HepG2 (cell line): ENCODE measurements at regions not wholly inside any gene's neighbourhood (a gene's known extent, or its start where the extent isn't known, plus 50 kb on each side); places are given as distances from the start of the nearest gene placed in this dataset.

Experiments used
- ATAC-seq: fragments of 200-7000 bp; cut with Tn5 transposase; 3 replicates; pipeline ENCODE4 v1.9.1; 2020; ENCODE audit warnings: mild to moderate bottlenecking, moderate library complexity
- BruUV-seq: library from RNA; stranded (reverse); fragments of 400-500 nt; replicated peaks from 2 replicates; lab custom pipeline; 2021; lab: Mats Ljungman, UMichigan
- CTCF ChIA-PET: fragments of 300-600 bp; formaldehyde crosslinking; extraction: SDS; loops from one replicate; lab custom pipeline; 2021; ENCODE audit warnings: low total read pairs, inconsistent platforms, low intra/inter-chr PET ratio; lab: Yijun Ruan, JAX
- POLR2A ChIA-PET: fragments of 350-600 bp; sonication (Branson Sonifier 250); formaldehyde crosslinking; loops from one replicate; lab custom pipeline; 2020; ENCODE audit warnings: antibody characterized with exemption, inconsistent platforms; lab: Yijun Ruan, JAX
- DNase-seq: peaks from one replicate; pipeline ENCODE4 v3.0.0-alpha.2; 2015; ENCODE audit warnings: low spot score
- FAIRE-seq: peaks from 3 replicates; lab custom pipeline; 2011; peaks lifted over from hg19 to GRCh38; lab: Jason Lieb, UNC
- H2AFZ ChIP-seq: one replicate; pipeline ENCODE4 v1.6.1; 2011; ENCODE audit warnings: low read length, inconsistent platforms
- H3K27ac ChIP-seq: fragments of 300-600 bp; 3 replicates; pipeline ENCODE4 v1.8.0; 2011; ENCODE audit warnings: mixed run types, mild to moderate bottlenecking, mixed read lengths, low read length, inconsistent platforms; ENCODE audit not compliant: insufficient read depth; ENCODE audit errors: extremely low read length
- H3K27me3 ChIP-seq, 2 experiments: fragments of 200-600 bp in 1 of 2; 2 replicates in 1 of 2; 3 replicates in 1 of 2; pipeline versions ENCODE4 v1.6.0 to v1.8.0; 2011; ENCODE audit warnings: low read length in 2 of 2, mild to moderate bottlenecking in 2 of 2, moderate library complexity in 2 of 2, inconsistent platforms in 1 of 2; ENCODE audit not compliant: insufficient read depth in 2 of 2, control insufficient read depth in 1 of 2
- H3K36me3 ChIP-seq, 2 experiments: fragments of 200-600 bp in 1 of 2; replicated peaks in 1 of 2; 2 replicates in 1 of 2; 3 replicates in 1 of 2; pipeline versions ENCODE4 v1.5.1 to v1.8.0; 2011; ENCODE audit warnings: low read length in 2 of 2, inconsistent platforms in 1 of 2; ENCODE audit not compliant: insufficient read depth in 2 of 2, control insufficient read depth in 1 of 2
- H3K4me1 ChIP-seq: 2 replicates; pipeline ENCODE4 v1.5.1; 2012; ENCODE audit warnings: low read length, inconsistent platforms; ENCODE audit not compliant: insufficient read depth
- H3K4me2 ChIP-seq: 2 replicates; pipeline ENCODE4 v1.6.0; 2011; ENCODE audit warnings: low read depth, low read length, inconsistent platforms
- H3K4me3 ChIP-seq, 3 experiments: fragments of 200-600 bp in 1 of 3; sonication (generic), shearing (Covaris generic) in 1 of 3; replicated peaks in 1 of 3; 2 replicates each; pipeline ENCODE4 v1.5.1; 2011 to 2016; ENCODE audit warnings: low read length in 3 of 3, inconsistent platforms in 2 of 3, low read depth in 2 of 3, mild to moderate bottlenecking in 2 of 3, control low read depth in 1 of 3, mixed read lengths in 1 of 3; ENCODE audit not compliant: insufficient read depth in 1 of 3
- H3K79me2 ChIP-seq: one replicate; pipeline ENCODE4 v1.6.1; 2011; ENCODE audit warnings: low read length, inconsistent platforms; ENCODE audit not compliant: insufficient read depth
- H3K9ac ChIP-seq: 2 replicates; pipeline ENCODE4 v1.6.0; 2011; ENCODE audit warnings: mild to moderate bottlenecking, low read depth, low read length, inconsistent platforms; ENCODE audit not compliant: insufficient read depth
- H3K9me3 ChIP-seq: 2 replicates; pipeline ENCODE4 v1.5.1; 2012; ENCODE audit warnings: mild to moderate bottlenecking, low read length
- H4K20me1 ChIP-seq: 2 replicates; pipeline ENCODE4 v1.6.0; 2011; ENCODE audit warnings: inconsistent platforms, mild to moderate bottlenecking, low read length, moderate library complexity; ENCODE audit not compliant: insufficient read depth
- ATF7 ChIP-seq, 2 experiments: fragments of 450-650 bp in 1 of 2; sonication (generic) in 1 of 2; formaldehyde crosslinking in 1 of 2; IDR thresholded peaks; 2 replicates each; pipeline versions ENCODE4 v1.4.0 to v1.6.1; 2016 to 2020; ENCODE audit warnings: antibody characterized with exemption in 1 of 2, mild to moderate bottlenecking in 1 of 2, missing genetic modification reagents in 1 of 2
- BRCA1 ChIP-seq: sonication (generic); formaldehyde crosslinking; IDR thresholded peaks from 2 replicates; pipeline ENCODE4 v1.4.0; 2020; ENCODE audit warnings: missing genetic modification reagents
- GTF2F1 ChIP-seq: fragments of 150-350 bp; IDR thresholded peaks from 2 replicates; pipeline ENCODE4 v1.6.1; 2014; ENCODE audit warnings: low read length
- KLF11 ChIP-seq: IDR thresholded peaks from 2 replicates; pipeline ENCODE4 v1.6.1; 2016; ENCODE audit warnings: missing compliant biosample characterization
- KLF6 ChIP-seq: IDR thresholded peaks from 2 replicates; pipeline ENCODE4 v1.8.0; 2016; ENCODE audit warnings: missing biosample characterization, missing genetic modification reagents
- NFAT5 ChIP-seq: sonication (generic); formaldehyde crosslinking; IDR thresholded peaks from 2 replicates; pipeline ENCODE4 v1.4.0; 2020; ENCODE audit warnings: missing genetic modification reagents
- NFRKB ChIP-seq: fragments of 450-650 bp; IDR thresholded peaks from 2 replicates; pipeline ENCODE4 v1.6.1; 2017
- NR2F6 ChIP-seq, 2 experiments: IDR thresholded peaks; 2 replicates each; pipeline ENCODE4 v1.6.1; 2016; ENCODE audit warnings: antibody characterized with exemption in 1 of 2, mild to moderate bottlenecking in 1 of 2
- RARG ChIP-seq: sonication (generic); formaldehyde crosslinking; IDR thresholded peaks from 2 replicates; pipeline ENCODE4 v1.4.0; 2020; ENCODE audit warnings: low read depth, mild to moderate bottlenecking, missing genetic modification reagents
- SALL1 ChIP-seq: sonication (generic); formaldehyde crosslinking; IDR thresholded peaks from 2 replicates; pipeline ENCODE4 v1.8.0; 2022; ENCODE audit warnings: mild to moderate bottlenecking, missing genetic modification reagents
- SMAD1 ChIP-seq: sonication (generic); formaldehyde crosslinking; IDR thresholded peaks from 2 replicates; pipeline ENCODE4 v1.4.0; 2020; ENCODE audit warnings: missing genetic modification reagents, low read depth, mild to moderate bottlenecking, borderline replicate concordance
- SOX13 ChIP-seq, 3 experiments: fragments of 450-650 bp in 1 of 3; sonication (generic) in 1 of 3; formaldehyde crosslinking in 1 of 3; IDR thresholded peaks in 2 of 3; conservative IDR thresholded peaks in 1 of 3; 2 replicates each; pipeline versions ENCODE4 v1.5.0 to v1.6.1; 2016 to 2020; ENCODE audit warnings: antibody characterized with exemption in 1 of 3, mild to moderate bottlenecking in 1 of 3, missing compliant biosample characterization in 1 of 3, missing genetic modification reagents in 1 of 3, moderate library complexity in 1 of 3
- ZFP36L2 ChIP-seq: sonication (generic); formaldehyde crosslinking; IDR thresholded peaks from 2 replicates; pipeline ENCODE4 v1.4.0; 2020; ENCODE audit warnings: missing genetic modification reagents
- ZFP62 ChIP-seq: sonication (generic); formaldehyde crosslinking; IDR thresholded peaks from 2 replicates; pipeline ENCODE4 v1.4.0; 2020; ENCODE audit warnings: missing genetic modification reagents
- ZNF205 ChIP-seq: IDR thresholded peaks from 2 replicates; pipeline ENCODE4 v1.6.1; 2018; ENCODE audit warnings: missing biosample characterization, missing genetic modification reagents
- ZNF530 ChIP-seq: sonication (generic); formaldehyde crosslinking; IDR thresholded peaks from 2 replicates; pipeline ENCODE4 v1.5.0; 2020; ENCODE audit warnings: low read depth, mild to moderate bottlenecking, missing genetic modification reagents
- ZNF720 ChIP-seq: sonication (generic); formaldehyde crosslinking; IDR thresholded peaks from 2 replicates; pipeline ENCODE4 v1.4.0; 2020; ENCODE audit warnings: missing genetic modification reagents
- ZNF746 ChIP-seq: sonication (generic); formaldehyde crosslinking; IDR thresholded peaks from 2 replicates; pipeline ENCODE4 v1.8.0; 2022; ENCODE audit warnings: mild to moderate bottlenecking, missing genetic modification reagents
- ZNF761 ChIP-seq: sonication (generic); formaldehyde crosslinking; conservative IDR thresholded peaks from 2 replicates; pipeline ENCODE4 v1.4.0; 2020; ENCODE audit warnings: mild to moderate bottlenecking, missing genetic modification reagents
- in situ Hi-C: cut with HindIII; loops from 2 replicates; pipeline ENCODE4 v1.10.0; 2017; ENCODE audit warnings: low pct_unique_long_range_greater_than_20kb; ENCODE audit not compliant: extremely low pct_ligation_motif_present
- intact Hi-C: fragments of 100-400 bp; cut with micrococcal nuclease; formaldehyde crosslinking; loops from one replicate; pipeline ENCODE4 v1.10.0; 2022; ENCODE audit not compliant: unreplicated experiment
- TF ChIP-seq, protein P1 (sequence below): sonication (generic); formaldehyde crosslinking; IDR thresholded peaks from 2 replicates; pipeline ENCODE4 v1.4.0; 2020; ENCODE audit warnings: missing genetic modification reagents

GRCh38 chr7:84532196-84532595, 337.6 kb upstream of the SEMA3A start:
- no peaks in the 10 kb centered on the region for H3K27me3 ChIP-seq
- in situ Hi-C loops (no loop called here), intact Hi-C loops (no loop called here)
- TF ChIP-seq ZFP62 (CRISPR knock-in tag): no peak
- TF ChIP-seq, protein P1, sequence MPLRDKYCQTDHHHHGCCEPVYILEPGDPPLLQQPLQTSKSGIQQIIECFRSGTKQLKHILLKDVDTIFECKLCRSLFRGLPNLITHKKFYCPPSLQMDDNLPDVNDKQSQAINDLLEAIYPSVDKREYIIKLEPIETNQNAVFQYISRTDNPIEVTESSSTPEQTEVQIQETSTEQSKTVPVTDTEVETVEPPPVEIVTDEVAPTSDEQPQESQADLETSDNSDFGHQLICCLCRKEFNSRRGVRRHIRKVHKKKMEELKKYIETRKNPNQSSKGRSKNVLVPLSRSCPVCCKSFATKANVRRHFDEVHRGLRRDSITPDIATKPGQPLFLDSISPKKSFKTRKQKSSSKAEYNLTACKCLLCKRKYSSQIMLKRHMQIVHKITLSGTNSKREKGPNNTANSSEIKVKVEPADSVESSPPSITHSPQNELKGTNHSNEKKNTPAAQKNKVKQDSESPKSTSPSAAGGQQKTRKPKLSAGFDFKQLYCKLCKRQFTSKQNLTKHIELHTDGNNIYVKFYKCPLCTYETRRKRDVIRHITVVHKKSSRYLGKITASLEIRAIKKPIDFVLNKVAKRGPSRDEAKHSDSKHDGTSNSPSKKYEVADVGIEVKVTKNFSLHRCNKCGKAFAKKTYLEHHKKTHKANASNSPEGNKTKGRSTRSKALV: no peak
- no peak for TF ChIP-seq ZNF720 (CRISPR knock-in tag)
- TF ChIP-seq RARG (CRISPR knock-in tag): no peak
- no peak for TF ChIP-seq KLF6 (CRISPR knock-in tag)
- no peak for TF ChIP-seq ZNF205 (CRISPR knock-in tag)
- no peak for TF ChIP-seq ZNF746 (CRISPR knock-in tag)
- TF ChIP-seq KLF11 (CRISPR knock-in tag): no peak
- TF ChIP-seq ZNF761 (CRISPR knock-in tag): no peak
- no peak for TF ChIP-seq NR2F6 (IDR thresholded peaks at IDR 0.05)
- TF ChIP-seq NR2F6 (CRISPR knock-in tag; IDR thresholded peaks at IDR 0.05): no peak
- no peak for TF ChIP-seq NFRKB
- TF ChIP-seq GTF2F1: no peak
- no peak for TF ChIP-seq ZFP36L2 (CRISPR knock-in tag)
- no peak for TF ChIP-seq SOX13 (IDR thresholded peaks at IDR 0.05)
- no peak for TF ChIP-seq SOX13 (CRISPR knock-in tag; conservative IDR thresholded peaks at IDR 0.05 in 1 of 2, IDR thresholded peaks at IDR 0.05 in 1 of 2)
- TF ChIP-seq ATF7 (IDR thresholded peaks at IDR 0.05): no peak
- no peak for TF ChIP-seq ATF7 (CRISPR knock-in tag; IDR thresholded peaks at IDR 0.05)
- no peak for TF ChIP-seq SMAD1 (CRISPR knock-in tag)
- no peak for TF ChIP-seq SALL1 (CRISPR knock-in tag)
- no peak for TF ChIP-seq BRCA1 (CRISPR knock-in tag)
- TF ChIP-seq ZNF530 (CRISPR knock-in tag): no peak
- TF ChIP-seq NFAT5 (CRISPR knock-in tag): no peak
- TF ChIP-seq, all 625 proteins: peak for 0
- H3K4me2 ChIP-seq: no peak overlapping the region
- H3K4me3 ChIP-seq: no peak overlapping the region
- FAIRE-seq (no peak), DNase-seq (no peak), ATAC-seq (no peak)
- H3K27ac ChIP-seq: no peak overlapping the region
- ChIA-PET CTCF (no interaction called here), POLR2A (no interaction called here)
- H3K36me3 ChIP-seq: no peaks in the 10 kb centered on the region
- H2AFZ ChIP-seq: no peak overlapping the region
- H3K4me1 ChIP-seq: no peaks in the 10 kb centered on the region
- no peaks in the 10 kb centered on the region for H3K79me2 ChIP-seq
- H4K20me1 ChIP-seq: no peaks in the 10 kb centered on the region
- BruUV-seq: no TSS peak
- H3K9me3 ChIP-seq: no peaks in the 10 kb centered on the region
- no peak overlapping the region for H3K9ac ChIP-seq
